HEK293 (cell line): ENCODE measurements at regions not wholly inside any gene's neighbourhood (a gene's known extent, or its start where the extent isn't known, plus 50 kb on each side); places are given as distances from the start of the nearest gene placed in this dataset.

Experiments
- INSM2 ChIP-seq: fragments of 450-650 bp; formaldehyde crosslinking; IDR thresholded peaks from 2 replicates; pipeline ENCODE4 v1.5.1; 2016; ENCODE audit warnings: missing biosample characterization, missing genetic modification characterization
- OSR2 ChIP-seq: fragments of 450-650 bp; formaldehyde crosslinking; IDR thresholded peaks from 2 replicates; pipeline ENCODE4 v1.5.1; 2016; ENCODE audit warnings: missing biosample characterization, missing genetic modification characterization
- ZBTB26 ChIP-seq: fragments of 450-650 bp; formaldehyde crosslinking; optimal IDR thresholded peaks from 2 replicates; pipeline ENCODE3; 2016; ENCODE audit warnings: missing biosample characterization, mild to moderate bottlenecking, missing genetic modification characterization
- ZBTB48 ChIP-seq: fragments of 450-650 bp; formaldehyde crosslinking; IDR thresholded peaks from 2 replicates; pipeline ENCODE4 v1.5.1; 2016; ENCODE audit warnings: missing biosample characterization, missing genetic modification characterization
- ZNF114 ChIP-seq: fragments of 450-650 bp; formaldehyde crosslinking; IDR thresholded peaks from 2 replicates; pipeline ENCODE4 v1.5.0; 2017; ENCODE audit warnings: missing biosample characterization, missing genetic modification characterization
- ZNF16 ChIP-seq: fragments of 450-650 bp; formaldehyde crosslinking; IDR thresholded peaks from 2 replicates; pipeline ENCODE4 v1.5.1; 2016; ENCODE audit warnings: low read depth, missing biosample characterization, missing genetic modification characterization
- ZNF26 ChIP-seq: fragments of 450-650 bp; formaldehyde crosslinking; IDR thresholded peaks from 2 replicates; pipeline ENCODE4 v1.5.1; 2016; ENCODE audit warnings: missing biosample characterization, missing genetic modification characterization
- ZNF280D ChIP-seq: fragments of 450-650 bp; formaldehyde crosslinking; IDR thresholded peaks from 2 replicates; pipeline ENCODE4 v1.5.1; 2016; ENCODE audit warnings: missing biosample characterization, missing genetic modification characterization
- ZNF518A ChIP-seq: fragments of 450-650 bp; formaldehyde crosslinking; conservative IDR thresholded peaks from 2 replicates; pipeline ENCODE4 v1.5.1; 2016; ENCODE audit warnings: low read depth, missing biosample characterization, missing genetic modification characterization
- ZNF548 ChIP-seq: fragments of 450-650 bp; formaldehyde crosslinking; IDR thresholded peaks from 2 replicates; pipeline ENCODE4 v1.5.1; 2016; ENCODE audit warnings: missing biosample characterization, missing genetic modification characterization
- ZNF639 ChIP-seq: fragments of 450-650 bp; formaldehyde crosslinking; IDR thresholded peaks from 2 replicates; pipeline ENCODE4 v1.5.1; 2016; ENCODE audit warnings: missing biosample characterization, missing genetic modification characterization
- ZNF704 ChIP-seq: fragments of 450-650 bp; formaldehyde crosslinking; IDR thresholded peaks from 2 replicates; pipeline ENCODE4 v1.5.1; 2016; ENCODE audit warnings: missing biosample characterization, missing genetic modification characterization
- ZNF792 ChIP-seq: fragments of 450-650 bp; formaldehyde crosslinking; IDR thresholded peaks from 2 replicates; pipeline ENCODE4 v1.5.1; 2016; ENCODE audit warnings: missing biosample characterization, missing genetic modification characterization

- TF ChIP-seq ZNF280D (tag by site-specific recombination), result no peak
- TF ChIP-seq ZBTB48 (tag by site-specific recombination), result no peak
- no peak for TF ChIP-seq ZNF26 (tag by site-specific recombination)
- no peak for TF ChIP-seq ZNF639 (tag by site-specific recombination)
- no peak for TF ChIP-seq ZNF704 (tag by site-specific recombination)
- no peak for TF ChIP-seq ZNF792 (tag by site-specific recombination)
- TF ChIP-seq INSM2 (tag by site-specific recombination), result no peak
- TF ChIP-seq ZNF114 (tag by site-specific recombination), result no peak
- no peak for TF ChIP-seq ZNF548 (tag by site-specific recombination)
- TF ChIP-seq ZNF518A (tag by site-specific recombination), result no peak
- no peak for TF ChIP-seq OSR2
- no peak for TF ChIP-seq ZNF16 (tag by site-specific recombination)
- no peak for TF ChIP-seq ZBTB26 (tag by site-specific recombination)
- TF ChIP-seq, all 188 proteins: peak for 0
These were observed 581.4 kb downstream of the CDH11 start (continued) for GRCh38 chr16:64540434-64540833.
